ENCODE measurements at regions not wholly inside any gene's neighbourhood (a gene's known extent, or its start where the extent isn't known, plus 50 kb on each side); places are given as distances from the start of the nearest gene placed in this dataset.
"Not testable (repeated sequence)": the region's sequence is repeated elsewhere in the genome, so short reads cannot be mapped to it uniquely, and the experiment has no call there.

DNA sequence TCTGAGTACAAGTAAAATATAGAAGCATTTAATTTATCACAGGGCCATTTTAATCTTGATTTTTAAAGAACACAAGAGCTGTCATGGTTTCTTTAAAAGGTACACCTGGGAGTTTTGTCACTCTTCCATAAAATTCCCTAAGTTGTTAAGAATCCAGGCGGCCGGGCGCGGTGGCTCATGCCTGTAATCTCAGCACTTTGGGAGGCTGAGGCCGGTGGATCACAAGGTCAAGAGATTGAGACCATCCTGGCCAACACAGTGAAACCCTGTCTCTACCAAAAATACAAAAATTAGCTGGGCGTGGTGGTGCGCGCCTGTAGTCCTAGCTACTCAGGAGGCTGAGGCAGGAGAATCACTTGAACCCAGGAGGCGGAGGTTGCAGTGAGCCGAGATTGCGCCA lies 278.3 kb downstream of the PCDH17 start:
- not testable (repeated sequence) for DNase-seq (ENCODE audit: low read depth, low spot score)

DNA sequence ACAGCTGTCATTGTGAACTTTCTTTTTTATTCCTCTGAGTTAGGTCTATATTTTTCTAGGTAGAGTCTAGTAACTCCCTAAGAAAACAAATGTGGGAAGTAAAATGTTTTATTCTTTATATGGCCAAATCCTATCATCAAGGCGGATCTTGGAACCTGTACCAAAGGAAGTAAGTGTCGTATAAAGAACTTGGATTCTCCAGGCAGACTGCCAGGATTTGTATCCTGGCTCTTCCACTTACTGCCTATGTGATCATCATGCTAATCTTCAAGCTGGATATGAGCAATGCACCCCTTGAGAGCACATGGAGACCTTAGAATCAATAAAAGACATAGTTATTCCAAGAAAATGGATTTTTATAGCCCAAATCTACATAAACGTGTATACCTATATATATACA lies 286.5 kb downstream of the PCDH17 start:
- DNase-seq (ENCODE audit: low read depth, low spot score) = no peak

GRCh38 chr13:57918913-57919312 lies 287.4 kb downstream of the PCDH17 start:
- no peak for DNase-seq (ENCODE audit: low read depth, low spot score)

DNA sequence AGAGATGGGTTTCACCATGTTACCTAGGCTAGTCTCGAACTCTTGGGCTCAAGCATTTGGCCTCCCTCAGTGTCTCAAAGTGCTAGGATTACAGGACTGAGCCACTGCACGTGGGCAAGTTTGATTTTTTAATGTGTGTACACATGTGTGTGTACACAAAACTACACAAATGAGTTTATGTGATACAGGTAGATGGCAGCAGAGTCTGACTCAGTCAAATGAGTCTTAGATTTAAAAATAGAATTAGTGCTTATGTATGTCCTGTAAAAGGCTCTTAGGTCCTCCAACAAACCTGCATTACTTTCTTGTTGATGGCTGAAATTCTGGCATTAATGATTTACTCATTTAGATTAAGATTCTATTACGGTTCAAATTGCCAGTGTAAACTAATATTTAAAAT lies 293.7 kb downstream of the PCDH17 start:
- DNase-seq (ENCODE audit: low read depth, low spot score) = no peak

GRCh38 chr13:57925751-57926150 lies 294.2 kb downstream of the PCDH17 start:
- no peak for DNase-seq (ENCODE audit: low read depth, low spot score)

- DNase-seq (ENCODE audit: low read depth, low spot score) = no peak
Measured at GRCh38 chr13:57932061-57932460, 300.5 kb downstream of the PCDH17 start.

DNA sequence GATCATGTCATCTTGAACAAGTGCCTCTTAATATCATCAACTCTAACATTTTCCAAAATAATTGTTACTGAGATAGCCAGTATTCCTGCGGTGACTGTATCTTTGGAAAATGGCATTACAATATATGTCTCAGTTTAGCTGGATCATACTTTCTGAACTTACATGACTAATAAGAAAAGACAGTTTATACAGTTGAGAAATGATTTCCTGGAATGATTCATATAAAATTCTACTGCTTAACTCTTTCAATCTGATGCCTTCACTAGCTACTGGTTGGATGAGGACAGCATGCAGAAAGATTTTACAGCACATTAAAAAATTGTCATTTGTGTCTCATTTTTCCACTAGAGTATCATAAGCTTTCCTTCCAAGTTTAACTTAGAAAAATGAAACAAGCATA lies 302.1 kb downstream of the PCDH17 start:
- no peak for DNase-seq (ENCODE audit: low read depth, low spot score)

DNA sequence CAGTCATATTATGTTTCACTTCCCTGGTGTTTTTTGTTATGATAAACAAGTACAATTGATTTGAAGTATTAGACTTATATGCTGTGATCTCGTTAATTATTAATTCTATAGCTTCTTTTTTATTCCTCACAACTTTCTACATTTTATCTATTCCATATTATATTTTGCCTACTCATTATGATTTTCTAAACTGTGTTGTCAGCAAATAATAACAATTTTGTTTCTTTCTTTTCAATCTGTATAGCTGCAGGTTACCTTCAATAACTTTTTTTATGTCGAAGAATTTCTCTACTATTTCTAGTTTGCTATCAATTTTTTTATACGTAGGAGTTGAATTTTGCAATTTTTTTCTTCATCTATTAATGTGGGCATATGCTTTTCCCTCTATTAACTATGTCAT lies 304.4 kb downstream of the PCDH17 start:
- DNase-seq (ENCODE audit: low read depth, low spot score) = no peak

DNA sequence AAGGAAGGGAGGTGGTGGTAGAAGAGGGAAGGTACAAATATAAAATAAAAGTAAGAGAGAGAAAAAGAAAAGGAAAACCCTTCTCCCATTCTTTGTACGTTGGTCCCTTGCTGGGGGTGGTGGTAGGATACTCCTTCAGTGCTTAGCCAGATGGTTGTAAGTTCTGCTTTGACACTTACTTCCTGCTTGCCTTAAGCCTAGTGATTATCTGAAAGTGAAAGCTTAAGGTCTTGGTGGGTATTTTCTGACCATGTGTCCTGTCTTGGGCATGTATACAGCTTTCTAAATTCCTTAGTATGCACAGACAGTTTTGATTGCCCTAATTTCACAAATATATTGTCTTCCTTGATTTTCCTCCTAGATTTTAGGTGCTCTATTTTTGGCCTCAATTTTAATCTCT lies 314.8 kb downstream of the PCDH17 start:
- DNase-seq (ENCODE audit: low read depth, low spot score) = no peak

GRCh38 chr13:57948884-57949283 lies 317.3 kb downstream of the PCDH17 start:
- DNase-seq (ENCODE audit: low read depth, low spot score) = no peak

- DNase-seq (ENCODE audit: low read depth, low spot score) = no peak
Measured at GRCh38 chr13:57969951-57970350, 338.4 kb downstream of the PCDH17 start.

DNA sequence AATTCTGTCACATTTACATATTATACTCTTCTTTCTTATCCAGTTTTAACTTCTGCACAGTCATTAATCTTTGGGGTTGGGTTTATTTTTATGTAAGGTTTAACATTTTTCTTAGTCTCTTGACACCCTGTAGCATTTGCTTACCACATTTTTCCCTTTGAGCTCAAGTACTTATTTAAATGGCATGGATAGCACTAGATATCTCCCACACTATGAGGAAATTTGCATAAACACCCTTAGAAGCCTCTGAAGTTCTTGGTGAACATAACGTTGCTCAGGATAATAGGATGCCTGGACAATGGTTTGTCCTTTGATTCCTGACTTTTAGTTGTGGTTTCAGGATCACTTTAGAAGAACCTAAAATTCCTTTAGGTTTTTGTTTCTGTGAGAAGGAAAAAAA lies 338.9 kb downstream of the PCDH17 start:
- DNase-seq (ENCODE audit: low read depth, low spot score) = no peak

GRCh38 chr13:57982782-57983181 lies 351.2 kb downstream of the PCDH17 start:
- no peak for DNase-seq (ENCODE audit: low read depth, low spot score)

GRCh38 chr13:57988276-57988675 lies 356.7 kb downstream of the PCDH17 start:
- no peak for DNase-seq (ENCODE audit: low read depth, low spot score)

- DNase-seq (ENCODE audit: low read depth, low spot score) = no peak
Measured at GRCh38 chr13:57991041-57991440, 359.5 kb downstream of the PCDH17 start.

DNA sequence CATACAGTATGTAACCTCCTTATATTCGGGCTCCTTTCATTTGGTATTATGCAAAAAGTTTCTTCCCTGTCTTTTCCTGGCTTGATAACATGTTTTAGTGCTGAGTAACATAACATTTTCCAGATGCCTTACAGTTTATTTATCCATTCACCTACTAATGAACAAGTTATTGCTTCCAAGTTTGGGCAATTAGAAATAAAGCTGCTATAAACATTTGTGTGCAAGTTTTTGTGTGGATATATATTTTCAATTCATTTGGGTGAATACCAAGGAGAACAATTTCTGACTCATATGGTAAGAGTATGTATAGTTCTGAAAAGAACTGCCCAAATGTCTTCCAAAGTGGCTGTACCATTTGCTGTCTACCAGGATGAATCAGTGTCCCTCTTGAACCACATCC lies 360.9 kb downstream of the PCDH17 start:
- DNase-seq (ENCODE audit: low read depth, low spot score) = no peak

- no peak for DNase-seq (ENCODE audit: low read depth, low spot score)
Measured at GRCh38 chr13:57996717-57997116, 365.2 kb downstream of the PCDH17 start.

GRCh38 chr13:58004751-58005150 lies 373.2 kb downstream of the PCDH17 start:
- DNase-seq (ENCODE audit: low read depth, low spot score) = no peak

- DNase-seq (ENCODE audit: low read depth, low spot score) = no peak
Measured at GRCh38 chr13:58018020-58018419, 386.5 kb downstream of the PCDH17 start.

GRCh38 chr13:58018865-58019264 lies 387.3 kb downstream of the PCDH17 start:
- no peak for DNase-seq (ENCODE audit: low read depth, low spot score)

- no peak for DNase-seq (ENCODE audit: low read depth, low spot score)
Measured at GRCh38 chr13:58024103-58024502, 392.6 kb downstream of the PCDH17 start.

GRCh38 chr13:58025821-58026220 lies 394.3 kb downstream of the PCDH17 start:
- DNase-seq (ENCODE audit: low read depth, low spot score) = no peak

GRCh38 chr13:58032676-58033460 lies 401.3 kb downstream of the PCDH17 start:
- DNase-seq (ENCODE audit: low read depth, low spot score) = no peak

GRCh38 chr13:58043971-58044370 lies 412.4 kb downstream of the PCDH17 start:
- no peak for DNase-seq (ENCODE audit: low read depth, low spot score)

All from smooth muscle cell of the brain vasculature (primary cell).